Chondrocyte (in vitro differentiated cells): ENCODE measurements at regions not wholly inside any gene's neighbourhood (a gene's known extent, or its start where the extent isn't known, plus 50 kb on each side); places are given as distances from the start of the nearest gene placed in this dataset.

Experiments used
- DNase-seq: peaks from one replicate; pipeline ENCODE4 v3.0.0; 2021; ENCODE audit warnings: mixed read lengths, low spot score
- H3K27ac Mint-ChIP-seq: one replicate; pipeline ENCODE4 v1.8.0; 2021; ENCODE audit warnings: mild to moderate bottlenecking, moderate library complexity, mixed read lengths; ENCODE audit not compliant: unreplicated experiment
- H3K27me3 Mint-ChIP-seq: 2 replicates; pipeline ENCODE4 v1.8.0; 2021; ENCODE audit warnings: low read depth, mixed read lengths
- H3K36me3 Mint-ChIP-seq: 2 replicates; pipeline ENCODE4 v1.8.0; 2021; ENCODE audit warnings: low read depth, mixed read lengths
- H3K4me1 Mint-ChIP-seq: 2 replicates; pipeline ENCODE4 v1.8.0; 2021; ENCODE audit warnings: low read depth, mild to moderate bottlenecking, mixed read lengths
- H3K4me3 Mint-ChIP-seq: one replicate; pipeline ENCODE4 v1.8.0; 2021; ENCODE audit warnings: mild to moderate bottlenecking, moderate library complexity, mixed read lengths; ENCODE audit not compliant: unreplicated experiment
- H3K9me3 Mint-ChIP-seq: 2 replicates; pipeline ENCODE4 v1.8.0; 2021; ENCODE audit warnings: low read depth, mixed read lengths
- TF ChIP-seq, protein P1 (sequence below): fragments of 200-600 bp; sonication (generic); IDR thresholded peaks from 2 replicates; pipeline ENCODE4 v1.5.0; 2021; ENCODE audit warnings: antibody characterized with exemption, mild to moderate bottlenecking, moderate library complexity

DNA sequence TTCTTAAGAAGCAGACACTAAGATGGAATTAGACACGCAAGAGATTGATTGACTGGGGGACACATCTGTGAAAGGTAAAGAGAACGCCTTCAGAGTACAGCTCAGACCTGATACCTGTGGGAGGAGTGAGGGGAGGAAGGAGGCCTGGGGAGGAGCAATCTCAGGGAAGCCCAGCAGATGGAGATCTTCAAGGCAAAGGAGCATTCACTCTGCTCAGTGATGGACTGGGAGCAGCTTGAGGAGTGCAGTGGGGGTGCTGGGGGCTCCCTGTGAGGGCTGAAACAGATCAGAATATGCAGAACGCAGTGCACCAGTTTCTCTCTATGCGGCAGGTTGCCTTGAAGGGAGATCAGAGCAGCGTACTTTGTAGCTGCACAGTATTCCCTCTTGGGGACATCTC, 103.7 kb upstream of the ATP8B1 start:
- H3K4me1 Mint-ChIP-seq, result peaks cover 13% of the 10 kb centered on the region
- no peak overlapping the region for H3K4me3 Mint-ChIP-seq
- H3K9me3 Mint-ChIP-seq, result no peaks in the 10 kb centered on the region
- peaks cover 4% of the 10 kb centered on the region for H3K27me3 Mint-ChIP-seq
- H3K36me3 Mint-ChIP-seq, result no peaks in the 10 kb centered on the region
- TF ChIP-seq, protein P1, sequence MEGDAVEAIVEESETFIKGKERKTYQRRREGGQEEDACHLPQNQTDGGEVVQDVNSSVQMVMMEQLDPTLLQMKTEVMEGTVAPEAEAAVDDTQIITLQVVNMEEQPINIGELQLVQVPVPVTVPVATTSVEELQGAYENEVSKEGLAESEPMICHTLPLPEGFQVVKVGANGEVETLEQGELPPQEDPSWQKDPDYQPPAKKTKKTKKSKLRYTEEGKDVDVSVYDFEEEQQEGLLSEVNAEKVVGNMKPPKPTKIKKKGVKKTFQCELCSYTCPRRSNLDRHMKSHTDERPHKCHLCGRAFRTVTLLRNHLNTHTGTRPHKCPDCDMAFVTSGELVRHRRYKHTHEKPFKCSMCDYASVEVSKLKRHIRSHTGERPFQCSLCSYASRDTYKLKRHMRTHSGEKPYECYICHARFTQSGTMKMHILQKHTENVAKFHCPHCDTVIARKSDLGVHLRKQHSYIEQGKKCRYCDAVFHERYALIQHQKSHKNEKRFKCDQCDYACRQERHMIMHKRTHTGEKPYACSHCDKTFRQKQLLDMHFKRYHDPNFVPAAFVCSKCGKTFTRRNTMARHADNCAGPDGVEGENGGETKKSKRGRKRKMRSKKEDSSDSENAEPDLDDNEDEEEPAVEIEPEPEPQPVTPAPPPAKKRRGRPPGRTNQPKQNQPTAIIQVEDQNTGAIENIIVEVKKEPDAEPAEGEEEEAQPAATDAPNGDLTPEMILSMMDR, result peak; percentile 42
- no peak overlapping the region for H3K27ac Mint-ChIP-seq
- DNase-seq, result no peak

DNA sequence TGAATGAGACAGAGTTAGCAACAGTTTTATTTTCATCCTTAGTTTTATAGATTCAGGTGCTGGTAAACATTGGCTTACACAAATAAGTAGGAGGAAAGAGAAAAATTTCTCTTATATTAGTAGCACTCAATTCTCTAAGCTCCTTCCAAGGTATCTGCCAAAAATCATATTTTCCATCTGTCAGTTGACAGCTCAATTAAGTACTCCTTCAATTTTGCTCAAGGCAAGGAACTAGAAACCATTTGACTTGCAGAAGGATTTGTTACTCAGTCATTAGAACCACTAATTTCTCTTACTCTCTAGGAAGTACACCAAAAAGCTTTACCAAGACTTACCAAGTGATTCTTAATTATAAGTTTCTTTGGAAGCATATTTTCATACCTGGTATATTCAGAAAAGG, 101.4 kb upstream of the ATP8B1 start:
- Mint-ChIP-seq H3K9me3 (no peaks in the 10 kb centered on the region), H3K36me3 (no peaks in the 10 kb centered on the region), H3K27ac (no peak overlapping the region), H3K4me1 (peaks cover 2% of the 10 kb centered on the region), H3K27me3 (peaks cover 4% of the 10 kb centered on the region), H3K4me3 (no peak overlapping the region)
- TF ChIP-seq, protein P1, result no peak
- no peak for DNase-seq

DNA sequence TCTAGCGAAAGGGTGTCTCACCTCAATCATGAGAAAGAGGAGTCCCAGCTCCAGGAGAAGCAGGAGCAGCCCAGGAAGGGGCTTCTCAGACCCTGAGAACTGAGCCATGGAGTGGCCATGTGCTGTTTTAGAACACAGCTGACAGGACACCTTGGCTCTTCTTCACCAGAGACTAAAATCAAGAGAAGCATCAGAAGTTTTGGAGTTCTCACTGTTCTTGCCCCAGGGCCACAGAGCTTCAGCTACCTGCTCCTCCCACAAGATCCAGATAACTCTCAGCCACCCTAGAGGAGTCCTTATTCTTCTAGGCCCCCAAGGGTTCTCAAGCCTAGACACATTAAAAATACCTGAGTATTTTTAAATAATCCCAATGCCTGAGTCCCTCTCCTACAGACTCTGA, 99.6 kb upstream of the ATP8B1 start:
- no peaks in the 10 kb centered on the region for H3K9me3 Mint-ChIP-seq
- H3K27ac Mint-ChIP-seq, result no peak overlapping the region
- H3K27me3 Mint-ChIP-seq, result peaks cover 4% of the 10 kb centered on the region
- no peak for DNase-seq
- TF ChIP-seq, protein P1, result no peak
- H3K36me3 Mint-ChIP-seq, result no peaks in the 10 kb centered on the region
- H3K4me1 Mint-ChIP-seq, result no peaks in the 10 kb centered on the region
- no peak overlapping the region for H3K4me3 Mint-ChIP-seq

GRCh38 chr18:57901825-57902589, 98.9 kb upstream of the ATP8B1 start:
- DNase-seq, result no peak
- no peaks in the 10 kb centered on the region for H3K36me3 Mint-ChIP-seq
- no peak overlapping the region for H3K4me3 Mint-ChIP-seq
- peaks cover 4% of the 10 kb centered on the region for H3K27me3 Mint-ChIP-seq
- H3K27ac Mint-ChIP-seq, result no peak overlapping the region
- H3K4me1 Mint-ChIP-seq, result no peaks in the 10 kb centered on the region
- H3K9me3 Mint-ChIP-seq, result no peaks in the 10 kb centered on the region
- TF ChIP-seq, protein P1, result no peak

GRCh38 chr18:57900906-57901435, 97.9 kb upstream of the ATP8B1 start:
- no peak for DNase-seq
- no peaks in the 10 kb centered on the region for H3K4me1 Mint-ChIP-seq
- H3K4me3 Mint-ChIP-seq, result no peak overlapping the region
- H3K9me3 Mint-ChIP-seq, result no peaks in the 10 kb centered on the region
- no peaks in the 10 kb centered on the region for H3K27me3 Mint-ChIP-seq
- no peak overlapping the region for H3K27ac Mint-ChIP-seq
- TF ChIP-seq, protein P1, result no peak
- no peaks in the 10 kb centered on the region for H3K36me3 Mint-ChIP-seq
